Psoas muscle (tissue), 7 donors: ENCODE measurements at regions not wholly inside any gene's neighbourhood (a gene's known extent, or its start where the extent isn't known, plus 50 kb on each side); places are given as distances from the start of the nearest gene placed in this dataset.

Source experiments
- ATAC-seq, 4 donors: fragments of 200-7000 bp; cut with Tn5 transposase; one replicate each; pipeline ENCODE4 v1.9.1; 2020; ENCODE audit warnings: moderate library complexity in 3 of 4, mild to moderate bottlenecking in 2 of 4
- DNase-seq, 2 donors: peaks; one replicate each; pipeline ENCODE4 v3.0.0-alpha.2; 2020
- H3K27ac ChIP-seq: fragments of 200-600 bp; one replicate; pipeline ENCODE4 v1.8.0; 2022
- H3K27me3 ChIP-seq, 3 donors: fragments of 200-600 bp in 1 of 3; one replicate each; pipeline versions ENCODE4 v1.6.1 to v1.8.0; 2013 to 2022; ENCODE audit warnings: low read length in 2 of 3, mild to moderate bottlenecking in 2 of 3, moderate library complexity in 1 of 3; ENCODE audit not compliant: insufficient read depth in 3 of 3
- H3K36me3 ChIP-seq, 2 donors: fragments of 200-600 bp in 1 of 2; one replicate each; pipeline versions ENCODE4 v1.6.1 to v1.8.0; 2013 to 2022; ENCODE audit warnings: low read depth in 1 of 2, mild to moderate bottlenecking in 1 of 2, moderate library complexity in 1 of 2; ENCODE audit not compliant: insufficient read depth in 1 of 2
- H3K4me1 ChIP-seq: fragments of 200-600 bp; one replicate; pipeline ENCODE4 v1.8.0; 2022
- H3K4me3 ChIP-seq: fragments of 200-600 bp; one replicate; pipeline ENCODE4 v1.8.0; 2022; ENCODE audit warnings: mild to moderate bottlenecking
- H3K9me3 ChIP-seq: fragments of 200-600 bp; one replicate; pipeline ENCODE4 v1.8.0; 2022
- WGBS, 3 donors: extraction: QIAGEN DNeasy Blood & Tissue Kit; methylation state at CpG; one replicate each; pipeline versions ENCODE4 v1.1.6 to v1.1.7; 2013; 5-methylcytosine and 5-hydroxymethylcytosine counted together
- intact Hi-C, 2 donors: fragments of 100-400 bp; cut with DNase I; formaldehyde crosslinking; loops; one replicate each; pipeline versions ENCODE4 v1.11.0 to v1.14.2; 2022
- TF ChIP-seq, protein P1 (sequence below): fragments of 200-600 bp; IDR thresholded peaks from one replicate; pipeline ENCODE4 v1.8.0; 2022; ENCODE audit warnings: antibody characterized with exemption
- donor health status: healthy with polysubstance abuse.
- donor health status: DM: no; HTN: no; CAD: no; lungs with moderate emphysema.
- donor health status: Bipolar disorder and iron deficiency.
- donor health status: healthy.
- donor health status: DM: yes; HTN: yes; CAD: no.
- donor health status: DM: no; HTN: no; CAD: no.
- donor health status: DM: yes; HTN: yes; CAD: no.

DNA sequence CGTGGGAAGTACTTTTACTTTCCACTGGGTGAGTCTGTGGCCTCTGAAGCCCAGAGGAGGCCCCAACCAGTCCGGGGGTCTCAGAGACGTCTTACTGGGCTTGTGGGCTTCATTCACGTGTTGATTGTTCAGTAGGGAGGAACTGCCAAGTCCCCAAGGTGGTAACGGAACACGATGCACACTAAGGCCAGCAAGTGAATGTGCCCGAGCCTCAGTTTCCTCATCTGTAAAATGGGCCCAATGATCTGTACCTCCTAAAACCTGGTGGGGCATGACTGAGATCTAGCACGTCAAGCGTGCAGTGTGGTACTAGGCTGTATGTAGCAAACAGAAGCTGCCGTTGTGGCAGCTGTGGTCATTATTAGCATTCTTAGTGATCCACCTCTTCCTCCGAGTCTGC, 499.1 kb downstream of the MN1 start:
- Histone ChIP-seq H3K4me3 (no peak overlapping the region), H3K27me3 (peaks cover 0 to 27% (median 1%) of the 10 kb centered on the region in 3 donors), H3K27ac (no peak overlapping the region), H3K9me3 (no peaks in the 10 kb centered on the region), H3K36me3 (no peaks in the 10 kb centered on the region), H3K4me1 (no peaks in the 10 kb centered on the region)
- no peak for DNase-seq
- WGBS, 3 donors: 69 to 78% (median 72%) methylated on average over 11 of the region's 11 CpGs
- TF ChIP-seq, protein P1, sequence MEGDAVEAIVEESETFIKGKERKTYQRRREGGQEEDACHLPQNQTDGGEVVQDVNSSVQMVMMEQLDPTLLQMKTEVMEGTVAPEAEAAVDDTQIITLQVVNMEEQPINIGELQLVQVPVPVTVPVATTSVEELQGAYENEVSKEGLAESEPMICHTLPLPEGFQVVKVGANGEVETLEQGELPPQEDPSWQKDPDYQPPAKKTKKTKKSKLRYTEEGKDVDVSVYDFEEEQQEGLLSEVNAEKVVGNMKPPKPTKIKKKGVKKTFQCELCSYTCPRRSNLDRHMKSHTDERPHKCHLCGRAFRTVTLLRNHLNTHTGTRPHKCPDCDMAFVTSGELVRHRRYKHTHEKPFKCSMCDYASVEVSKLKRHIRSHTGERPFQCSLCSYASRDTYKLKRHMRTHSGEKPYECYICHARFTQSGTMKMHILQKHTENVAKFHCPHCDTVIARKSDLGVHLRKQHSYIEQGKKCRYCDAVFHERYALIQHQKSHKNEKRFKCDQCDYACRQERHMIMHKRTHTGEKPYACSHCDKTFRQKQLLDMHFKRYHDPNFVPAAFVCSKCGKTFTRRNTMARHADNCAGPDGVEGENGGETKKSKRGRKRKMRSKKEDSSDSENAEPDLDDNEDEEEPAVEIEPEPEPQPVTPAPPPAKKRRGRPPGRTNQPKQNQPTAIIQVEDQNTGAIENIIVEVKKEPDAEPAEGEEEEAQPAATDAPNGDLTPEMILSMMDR: no peak
- ATAC-seq: no peak
- intact Hi-C loops: no loop called here

GRCh38 chr22:27303718-27304117, 497.8 kb downstream of the MN1 start:
- DNase-seq (no peak), ATAC-seq (no peak)
- Histone ChIP-seq H3K9me3 (no peaks in the 10 kb centered on the region), H3K4me1 (no peaks in the 10 kb centered on the region), H3K27me3 (peaks cover 0 to 27% (median 0%) of the 10 kb centered on the region in 3 donors), H3K36me3 (no peaks in the 10 kb centered on the region), H3K27ac (no peak overlapping the region), H3K4me3 (no peak overlapping the region)
- TF ChIP-seq, protein P1: no peak
- intact Hi-C loops: no loop called here

DNA sequence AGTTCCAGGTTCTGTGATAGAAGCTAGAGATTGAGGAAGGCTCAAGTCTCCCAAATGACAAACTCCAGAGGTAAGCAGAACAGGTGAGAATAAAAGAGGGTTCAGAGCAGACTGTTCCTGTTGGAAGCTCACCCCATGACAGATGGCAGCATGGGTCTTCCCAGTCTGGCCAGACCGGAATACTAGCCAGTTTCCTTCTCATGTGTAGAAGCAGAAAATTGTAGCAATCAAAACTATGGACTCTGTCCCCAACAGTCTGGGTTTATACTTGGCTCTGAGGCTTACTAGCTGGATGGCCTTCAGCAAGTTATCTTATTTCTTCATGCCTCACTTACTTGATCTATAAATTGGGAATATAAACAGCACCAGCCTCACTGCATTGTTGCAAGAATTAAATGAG, 494.8 kb downstream of the MN1 start:
- Histone ChIP-seq H3K27ac (no peak overlapping the region), H3K9me3 (no peaks in the 10 kb centered on the region), H3K36me3 (no peaks in the 10 kb centered on the region), H3K4me1 (no peaks in the 10 kb centered on the region), H3K4me3 (no peak overlapping the region), H3K27me3 (peaks cover 0 to 24% (median 0%) of the 10 kb centered on the region in 3 donors)
- TF ChIP-seq, protein P1: no peak
- 34 to 64% (median 46%) methylated on average over 1 of the region's 1 CpG for WGBS, 3 donors
- intact Hi-C loops: no loop called here
- ATAC-seq: no peak
- DNase-seq: no peak

DNA sequence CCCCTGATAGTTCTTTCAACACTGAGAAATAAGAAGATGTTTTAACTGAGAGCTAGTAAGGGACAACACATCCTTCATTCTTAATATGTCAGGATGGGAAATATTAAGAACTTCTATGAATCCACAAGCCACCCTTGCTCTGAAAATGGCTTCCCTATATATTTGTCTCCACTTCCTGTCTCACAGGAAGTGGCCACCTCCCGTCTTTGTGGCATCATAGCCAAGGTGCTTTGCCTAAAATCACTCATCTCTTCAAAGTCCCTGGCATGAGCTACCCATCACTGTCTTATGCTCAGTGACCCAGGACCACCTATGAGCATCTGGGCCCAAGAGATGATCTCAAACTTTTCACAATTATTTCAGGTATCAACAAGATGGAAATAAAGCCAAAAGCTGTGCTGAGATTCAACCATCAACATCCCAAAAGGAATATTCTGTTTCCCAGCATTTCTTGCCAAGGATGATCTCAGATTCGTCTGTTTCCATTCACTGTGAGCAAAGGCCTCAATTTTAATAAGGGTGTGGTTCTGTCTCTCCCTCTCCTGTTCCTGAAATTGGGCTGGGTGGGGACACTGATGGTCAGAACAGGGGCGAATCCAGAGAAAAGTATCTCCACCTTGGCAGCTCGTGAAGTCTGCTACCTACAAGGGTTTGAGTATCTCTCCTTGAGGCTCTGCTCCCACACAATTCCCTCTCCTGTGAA, 493.9 kb downstream of the MN1 start:
- intact Hi-C loops: no loop called here
- Histone ChIP-seq H3K36me3 (no peaks in the 10 kb centered on the region), H3K27ac (no peak overlapping the region), H3K4me3 (no peak overlapping the region), H3K9me3 (no peaks in the 10 kb centered on the region), H3K27me3 (peaks cover 0 to 24% (median 0%) of the 10 kb centered on the region in 3 donors), H3K4me1 (no peaks in the 10 kb centered on the region)
- WGBS, 3 donors: 51 to 61% (median 52%) methylated on average over 4 of the region's 4 CpGs
- TF ChIP-seq, protein P1: no peak
- ATAC-seq (no peak), DNase-seq (no peak)

- no peak for DNase-seq
Observed at GRCh38 chr22:27308513-27308912, 493.0 kb downstream of the MN1 start.

More at GRCh38 chr22:27308513-27308912, 493.0 kb downstream of the MN1 start:
- ATAC-seq: no peak
- Histone ChIP-seq H3K4me1 (no peaks in the 10 kb centered on the region), H3K27me3 (peaks cover 0 to 24% (median 0%) of the 10 kb centered on the region in 3 donors), H3K36me3 (no peaks in the 10 kb centered on the region), H3K9me3 (no peaks in the 10 kb centered on the region), H3K27ac (no peak overlapping the region), H3K4me3 (no peak overlapping the region)
- TF ChIP-seq, protein P1: no peak
- intact Hi-C loops: no loop called here
